ENCODE measurements at regions not wholly inside any gene's neighbourhood (a gene's known extent, or its start where the extent isn't known, plus 50 kb on each side); places are given as distances from the start of the nearest gene placed in this dataset.
A peak's percentile ranks its signal among the peaks of the same experiment; 100 is the strongest.

DNA sequence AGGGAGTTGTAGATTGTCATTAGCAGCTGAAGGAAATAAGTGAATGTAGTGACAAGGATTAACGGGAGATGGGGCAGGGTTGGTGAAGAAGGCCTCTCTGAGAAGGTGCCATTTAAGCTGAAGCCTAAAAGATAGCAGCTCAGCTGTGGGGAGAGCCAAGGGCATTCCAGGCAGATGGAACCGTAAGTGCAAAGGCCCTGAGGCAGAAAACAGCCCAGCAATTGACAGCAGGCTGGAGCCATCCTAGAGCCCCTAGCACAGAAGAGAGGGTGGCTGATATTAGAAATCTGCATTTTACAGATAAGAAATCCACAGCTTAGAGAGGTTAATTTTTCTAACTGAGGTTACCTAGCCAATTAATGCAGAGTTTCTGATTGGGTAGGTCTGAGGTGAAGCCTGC is 374.5 kb upstream of the PROK2 start:
- no peak for DNase-seq

DNA sequence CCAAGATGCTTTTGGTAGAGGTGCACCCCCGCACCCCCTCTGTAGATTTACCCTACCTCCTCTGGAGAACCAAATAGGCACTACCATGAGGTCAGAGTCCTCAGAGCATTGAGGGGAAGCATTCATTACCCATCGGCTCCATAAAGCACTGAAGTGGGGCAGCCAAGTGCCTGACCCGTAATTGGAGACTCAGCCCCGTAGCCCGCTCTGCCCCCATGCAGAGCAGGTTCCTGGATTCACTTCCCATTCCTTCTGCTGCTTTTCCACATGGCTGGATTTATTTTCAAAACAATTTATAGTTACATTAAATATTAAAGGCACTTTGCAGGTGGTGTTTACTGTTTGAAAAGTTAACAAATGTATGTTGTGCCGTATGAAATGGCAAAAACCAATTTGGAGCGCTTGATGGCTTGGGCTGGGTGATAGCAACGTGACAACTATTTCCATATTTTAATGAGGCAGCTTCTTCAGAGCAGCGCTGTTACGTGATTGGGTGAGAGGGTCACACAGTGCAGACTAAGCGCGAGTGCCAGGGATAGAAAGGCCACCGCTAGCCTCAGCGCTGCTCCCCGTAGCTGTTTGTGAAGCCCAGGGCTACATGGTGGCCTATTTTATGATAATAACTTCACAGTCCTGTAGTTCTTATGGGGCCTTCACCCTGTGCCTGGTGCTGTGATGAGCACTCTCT is 373.8 kb upstream of the PROK2 start:
- DNase-seq: peak; percentile 66 to 83

DNA sequence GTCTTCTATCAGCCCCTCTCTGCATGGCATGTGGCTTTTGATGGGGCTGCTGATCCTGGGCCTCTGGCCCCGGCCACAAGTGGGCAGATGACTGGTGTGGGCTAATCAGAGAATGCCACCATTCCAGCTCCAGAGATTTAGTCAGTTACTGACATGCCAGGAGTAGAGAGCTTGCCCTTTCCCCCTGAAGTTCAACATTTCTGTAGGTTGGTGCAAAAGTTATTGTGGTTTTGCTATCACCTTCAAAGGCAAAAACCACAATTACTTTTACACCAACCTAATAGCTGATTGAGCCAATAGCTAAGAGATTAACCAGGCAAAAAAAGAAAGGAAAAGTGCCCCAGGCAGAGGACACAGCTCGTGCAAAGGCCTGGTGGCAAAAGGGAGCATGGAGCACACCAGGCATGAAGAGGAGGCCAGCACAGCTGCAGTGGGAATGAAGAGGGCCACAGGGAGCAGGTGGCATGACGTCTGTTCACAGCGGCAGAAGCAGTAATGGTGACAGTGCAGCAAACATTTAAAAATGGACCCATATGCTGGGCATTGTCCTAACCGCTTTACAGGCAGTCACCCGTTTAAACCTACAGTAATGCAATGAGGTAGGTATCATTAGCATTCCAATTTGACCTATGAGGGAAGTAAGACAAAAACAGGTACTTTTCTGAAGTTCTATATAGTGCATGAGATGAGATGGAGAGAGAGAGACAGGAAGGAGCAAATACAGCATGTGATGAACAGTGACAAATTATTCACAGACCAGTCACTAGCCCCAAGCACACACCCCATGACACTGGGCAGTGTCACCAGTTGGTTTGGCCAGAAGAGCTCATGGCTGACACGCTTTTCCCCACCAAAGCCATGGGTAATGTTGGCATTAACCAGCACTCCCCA is 373.0 kb upstream of the PROK2 start:
- DNase-seq: peak; percentile 72 to 77

DNA sequence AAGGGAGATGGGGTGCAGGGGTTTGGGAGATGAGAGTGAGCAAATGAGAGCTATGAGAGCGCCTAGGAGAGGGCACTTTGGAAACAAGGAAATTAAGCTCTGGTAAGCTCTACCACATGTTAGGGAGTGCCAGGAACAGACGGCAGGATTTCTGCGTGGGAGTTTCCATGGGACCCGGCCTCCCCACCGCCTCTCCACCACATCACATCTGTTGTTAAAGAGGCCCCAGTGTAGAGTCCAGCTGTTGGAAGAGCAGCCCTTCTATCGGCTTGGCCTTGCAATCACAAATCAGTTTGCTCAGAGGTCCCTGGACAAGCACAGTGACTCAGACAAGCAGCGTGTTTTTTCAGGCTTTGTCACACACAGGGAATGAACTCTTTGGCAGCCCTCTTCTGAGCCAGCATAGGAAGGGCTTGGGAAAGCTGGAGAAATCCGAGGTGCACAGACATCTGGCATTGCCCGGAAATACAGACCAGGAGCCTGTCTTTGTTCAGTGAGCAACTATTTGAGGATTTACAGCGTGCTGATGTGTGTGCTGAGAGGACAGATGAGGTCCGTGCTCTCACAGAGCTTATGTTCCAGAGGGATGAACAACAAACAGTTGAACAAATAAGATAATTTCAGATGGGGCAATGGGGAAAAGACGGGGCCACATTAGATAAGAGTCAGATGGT is 370.6 kb upstream of the PROK2 start:
- peak; percentile 75 to 76 for DNase-seq

DNA sequence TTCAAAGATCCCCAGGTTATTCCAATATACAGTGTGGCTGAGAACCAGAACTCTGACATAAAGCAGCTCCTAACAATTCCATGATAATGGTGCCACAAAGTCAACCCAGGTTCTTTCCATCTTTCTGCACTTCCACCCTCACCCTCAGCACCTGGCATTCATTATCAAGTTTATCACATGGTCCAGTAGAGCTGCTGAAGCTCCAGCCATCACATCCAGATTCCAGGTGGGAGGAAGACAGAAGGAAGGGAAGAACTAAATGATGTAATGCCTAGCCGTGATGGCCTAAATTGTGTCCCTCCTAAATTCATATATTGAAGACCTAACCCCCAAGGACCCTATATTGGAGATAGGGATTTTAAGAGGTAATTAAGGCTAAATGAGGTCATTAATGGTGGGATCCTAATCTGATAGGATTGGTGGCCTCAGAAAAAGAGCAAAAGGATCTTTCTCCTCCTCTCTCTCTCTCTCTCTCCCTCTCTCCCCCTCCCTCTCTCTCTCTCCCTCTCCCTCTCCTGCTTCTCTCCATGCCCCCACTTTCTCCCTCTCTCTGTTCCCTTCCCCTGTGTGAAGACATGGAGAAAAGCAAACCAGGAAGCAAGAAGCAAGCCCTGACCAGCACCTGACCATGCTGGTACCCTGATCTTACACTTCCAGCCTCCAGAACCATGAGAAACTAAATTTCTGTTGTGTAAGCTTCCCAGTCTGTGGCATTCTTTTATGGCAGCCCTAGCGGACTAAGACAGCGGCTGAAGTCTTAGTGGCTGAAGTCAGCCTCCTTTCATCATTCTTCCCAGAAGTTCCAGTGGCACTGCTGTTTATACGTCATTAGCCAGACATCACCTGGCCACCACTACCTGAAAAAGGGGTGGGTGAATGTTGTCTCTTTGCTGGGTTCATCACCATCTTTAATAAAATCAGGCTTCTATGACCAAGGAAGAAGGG is 369.7 kb upstream of the PROK2 start:
- DNase-seq: no peak

DNA sequence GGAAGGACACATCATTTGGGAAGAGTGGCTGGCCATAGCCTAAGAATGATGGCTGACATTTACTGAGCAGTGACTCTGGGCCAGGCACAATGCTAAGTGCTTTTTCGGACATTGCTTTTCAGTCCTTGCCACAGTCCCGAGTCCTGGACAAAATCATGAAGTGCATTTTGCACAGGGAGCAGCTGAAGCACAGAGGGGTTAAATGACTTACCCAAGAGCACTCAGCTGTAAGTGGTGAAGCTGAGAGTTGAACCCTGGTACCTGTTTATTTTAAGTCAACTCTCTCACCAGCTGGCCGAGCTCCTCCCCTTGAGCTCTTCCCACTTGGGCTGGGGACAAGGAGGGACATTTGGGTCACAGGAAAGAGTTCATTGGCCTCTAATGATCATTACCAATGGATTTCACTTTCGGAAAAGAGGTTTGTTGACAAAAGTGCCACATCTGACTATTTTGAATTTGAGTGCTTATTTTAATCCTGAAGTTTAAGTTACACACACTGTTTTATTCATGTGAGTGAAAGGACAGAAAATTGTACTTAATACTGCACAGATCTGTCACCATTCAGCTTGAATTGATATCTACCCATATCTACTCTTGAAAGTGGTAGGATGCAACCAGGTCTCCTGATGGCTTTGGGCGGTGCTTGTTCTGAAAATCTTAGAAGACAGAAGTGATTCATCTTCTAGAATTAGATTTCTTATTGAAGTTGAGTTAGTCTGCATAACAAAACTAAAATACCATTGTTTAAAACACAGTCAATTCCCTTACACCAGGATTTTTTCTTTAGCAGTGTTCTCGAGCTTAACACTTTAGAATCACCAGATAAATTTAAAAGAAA is 368.7 kb upstream of the PROK2 start:
- DNase-seq: peak in 1 of 2 experiments; percentile 7

DNA sequence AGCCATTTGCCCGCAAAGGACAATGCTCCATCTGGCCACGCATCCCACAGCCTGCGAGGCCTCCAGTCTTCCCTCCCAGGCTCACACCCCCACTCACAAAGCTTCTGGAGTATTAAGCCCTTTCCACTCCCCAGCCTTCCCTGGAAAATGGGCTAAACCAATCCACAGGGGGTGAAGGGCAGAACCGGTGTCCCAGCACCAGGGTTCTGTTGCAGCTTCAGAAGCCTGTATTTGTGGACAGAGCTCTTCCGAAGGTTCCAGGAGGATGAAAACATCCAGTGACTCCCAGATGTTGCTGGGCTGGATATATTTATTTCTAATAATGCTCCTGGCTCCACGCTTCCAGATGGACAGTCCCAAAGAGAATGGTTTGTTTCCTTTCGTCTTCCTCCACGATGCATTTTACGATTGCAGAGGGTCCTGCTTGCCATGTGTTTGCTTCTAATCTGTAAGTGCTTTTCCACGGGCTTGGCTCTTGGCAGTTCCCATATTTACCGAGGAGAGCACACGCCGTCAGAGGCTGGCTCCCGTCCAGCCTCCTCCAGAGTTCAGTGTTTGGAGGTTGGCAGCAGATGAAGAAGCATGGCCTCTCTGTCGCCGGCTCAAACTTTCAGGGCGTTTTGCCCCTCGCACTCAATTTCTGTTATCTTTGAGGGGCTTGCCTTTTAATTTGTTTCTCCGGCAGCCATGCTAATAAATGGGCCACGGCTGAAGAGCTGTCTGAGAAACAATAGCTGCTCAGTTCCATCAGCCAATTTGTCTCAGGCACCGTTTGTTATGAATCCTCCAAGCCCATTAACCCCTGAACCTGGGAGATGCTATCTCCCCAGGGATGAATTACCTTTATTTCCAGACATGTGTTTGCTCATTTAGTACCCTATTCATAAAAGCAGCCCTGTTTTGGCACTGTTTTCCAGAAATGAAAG is 367.9 kb upstream of the PROK2 start:
- peak; percentile 84 to 85 for DNase-seq

DNA sequence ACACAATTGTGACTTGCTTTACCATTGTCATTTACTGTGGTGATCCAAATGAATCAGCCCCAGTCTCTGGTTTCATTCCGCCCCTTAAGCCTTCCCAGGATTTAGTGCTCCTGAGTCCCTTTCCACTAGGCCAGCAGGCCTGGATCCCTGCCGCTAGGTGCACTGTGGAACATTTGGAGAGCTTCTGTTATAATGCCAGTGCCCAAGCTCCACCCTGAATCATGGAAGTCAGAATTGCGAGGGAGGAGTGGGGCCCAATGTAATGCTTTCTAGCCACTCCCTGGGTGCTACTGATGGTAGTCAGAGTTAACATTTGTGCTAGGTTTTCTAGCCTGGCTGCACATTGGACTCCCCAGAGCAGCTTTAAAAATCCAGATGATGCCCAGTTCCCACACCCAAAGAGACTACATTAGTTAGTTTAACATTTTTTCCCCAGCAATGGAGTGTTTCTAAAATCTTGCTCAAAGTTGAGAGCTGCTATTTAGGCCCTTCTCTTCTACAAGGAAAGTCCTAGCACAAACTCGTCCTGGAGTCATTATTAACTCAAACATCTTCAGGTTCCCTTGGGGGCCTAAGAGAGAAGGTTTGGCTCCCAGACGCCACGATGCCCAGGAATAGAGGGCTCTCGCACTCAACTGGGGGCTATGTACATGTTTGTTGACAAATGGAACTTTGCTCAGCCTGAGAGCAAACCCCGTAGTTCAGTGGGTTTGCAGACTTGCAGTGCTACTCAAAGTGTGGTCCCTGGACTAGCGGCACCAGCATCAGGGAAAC is 366.7 kb upstream of the PROK2 start:
- no peak for DNase-seq

DNA sequence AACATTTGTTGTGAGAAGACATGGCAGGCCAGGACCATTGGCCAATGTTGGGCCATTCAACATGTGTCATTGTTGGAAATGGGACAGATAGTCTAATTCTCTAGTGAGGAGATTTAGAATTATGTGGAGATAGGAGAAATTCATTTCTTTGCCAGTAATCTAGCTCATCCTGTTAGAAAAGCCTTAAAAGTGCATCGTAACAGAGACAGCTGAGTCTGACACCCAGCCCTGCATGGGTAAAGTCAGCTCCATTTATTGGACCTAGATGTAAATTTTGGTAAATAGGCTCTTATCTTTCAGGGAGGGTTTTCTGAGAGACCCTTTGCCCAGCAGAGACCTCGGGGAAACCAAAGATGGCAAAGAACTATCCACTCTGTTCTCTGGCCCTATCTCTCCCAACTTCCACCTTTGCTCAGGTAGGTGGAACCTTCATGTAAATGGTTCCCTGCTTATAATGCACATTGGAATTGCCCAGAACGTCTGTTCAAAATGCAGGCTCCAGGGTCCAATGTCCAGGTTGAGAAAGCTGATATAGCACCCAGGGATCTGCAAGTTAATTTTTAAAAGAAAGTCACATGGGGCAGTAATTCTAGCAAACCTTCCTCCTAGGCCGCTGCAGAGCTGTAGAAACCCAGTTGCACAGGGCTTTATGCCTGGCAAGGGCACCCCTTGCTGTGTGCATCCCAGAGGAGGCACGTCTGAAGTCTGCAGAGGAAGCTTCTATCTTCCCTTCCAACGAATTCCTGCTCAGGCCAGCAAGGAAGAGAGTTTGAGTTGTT is 365.9 kb upstream of the PROK2 start:
- no peak for DNase-seq

DNA sequence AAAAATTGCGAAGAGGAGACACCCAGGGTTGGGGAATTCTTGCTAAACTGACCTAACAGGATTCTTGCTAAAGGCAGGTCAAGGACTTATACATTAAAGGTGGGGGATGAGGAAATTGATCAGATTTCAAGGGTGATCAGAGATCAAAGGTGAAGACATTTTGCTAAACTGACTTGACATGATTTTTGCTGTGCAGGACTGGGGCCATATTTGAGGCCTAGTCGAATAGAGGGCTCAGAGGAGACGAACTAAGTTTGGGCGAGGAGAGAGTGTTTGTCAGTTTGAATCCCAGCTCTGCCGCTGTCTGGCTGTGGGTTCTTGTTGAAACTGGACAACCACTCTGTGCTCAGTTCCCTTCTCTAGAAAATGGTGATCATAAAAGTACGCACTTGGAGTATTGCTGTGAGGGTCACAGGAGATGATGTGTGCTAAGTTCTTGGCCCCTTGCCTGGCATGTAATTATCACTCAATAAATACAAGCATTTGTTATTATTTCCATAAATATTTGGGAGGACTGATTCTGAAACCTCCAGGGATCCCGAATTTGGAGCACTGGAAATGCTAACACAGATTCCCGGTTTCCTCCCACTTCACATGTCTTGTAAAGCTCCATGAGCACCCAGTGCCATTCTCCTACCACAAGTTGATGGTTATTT is 364.8 kb upstream of the PROK2 start:
- DNase-seq: no peak

DNA sequence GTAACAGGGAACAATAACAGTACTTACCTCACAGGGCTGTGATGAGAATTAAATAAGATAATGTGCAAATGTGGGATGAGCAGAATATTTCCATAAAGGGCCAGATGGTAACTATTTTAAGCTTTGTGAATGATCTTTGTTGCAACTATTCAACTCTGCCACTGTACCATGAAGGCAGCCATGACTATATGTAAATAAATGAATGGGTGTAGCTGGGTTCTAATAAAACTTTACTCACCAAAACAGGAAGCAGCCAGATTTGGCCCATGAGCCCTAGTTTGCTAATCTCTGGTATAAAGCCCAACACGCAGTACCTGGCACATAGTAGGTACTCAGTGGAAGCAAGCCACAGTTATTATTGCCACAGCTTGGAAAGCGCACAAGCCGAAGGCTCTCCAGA is 362.7 kb upstream of the PROK2 start:
- no peak for DNase-seq

DNA sequence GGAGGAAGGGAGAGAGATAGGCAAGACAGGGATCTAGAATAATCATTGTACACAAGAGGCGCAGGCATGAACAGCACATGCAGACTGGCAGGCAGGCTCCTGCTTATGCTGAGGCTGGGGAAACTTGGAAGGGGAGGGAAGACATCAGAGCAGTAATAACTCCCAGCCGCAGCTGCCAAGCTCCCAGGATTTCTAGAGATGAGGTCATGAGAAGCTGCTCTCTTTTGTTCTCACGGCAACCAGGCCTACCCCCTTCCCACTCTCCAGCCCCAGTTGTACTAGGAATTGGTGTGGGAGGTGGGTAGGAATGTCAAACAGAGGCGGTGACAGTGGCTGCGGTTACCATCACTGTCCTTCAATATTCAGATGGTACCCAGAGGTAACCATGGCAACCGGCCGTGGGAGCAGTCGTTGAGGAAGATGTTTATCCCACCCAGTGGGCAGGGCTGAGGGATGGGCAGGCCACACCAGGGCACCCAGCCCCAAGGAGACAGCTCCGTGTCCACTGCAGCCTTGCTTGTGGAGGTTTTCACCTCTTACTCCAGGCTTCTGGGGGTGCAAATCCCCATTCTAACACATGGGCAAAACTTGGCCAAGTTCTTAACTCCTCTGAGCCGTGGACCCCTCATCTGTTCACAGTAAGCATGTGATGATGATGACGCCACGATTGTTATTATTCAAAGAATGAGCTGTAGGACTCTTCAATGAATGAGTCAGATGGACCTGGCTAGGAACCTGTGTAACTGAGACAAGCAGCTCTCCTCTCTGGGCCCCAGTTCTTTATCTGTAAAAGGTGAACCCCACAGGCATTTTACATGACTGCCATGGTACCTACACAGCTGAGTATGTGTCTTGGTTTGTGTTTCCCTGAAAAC is 360.8 kb upstream of the PROK2 start:
- DNase-seq: peak in 1 of 2 experiments; percentile 6

DNA sequence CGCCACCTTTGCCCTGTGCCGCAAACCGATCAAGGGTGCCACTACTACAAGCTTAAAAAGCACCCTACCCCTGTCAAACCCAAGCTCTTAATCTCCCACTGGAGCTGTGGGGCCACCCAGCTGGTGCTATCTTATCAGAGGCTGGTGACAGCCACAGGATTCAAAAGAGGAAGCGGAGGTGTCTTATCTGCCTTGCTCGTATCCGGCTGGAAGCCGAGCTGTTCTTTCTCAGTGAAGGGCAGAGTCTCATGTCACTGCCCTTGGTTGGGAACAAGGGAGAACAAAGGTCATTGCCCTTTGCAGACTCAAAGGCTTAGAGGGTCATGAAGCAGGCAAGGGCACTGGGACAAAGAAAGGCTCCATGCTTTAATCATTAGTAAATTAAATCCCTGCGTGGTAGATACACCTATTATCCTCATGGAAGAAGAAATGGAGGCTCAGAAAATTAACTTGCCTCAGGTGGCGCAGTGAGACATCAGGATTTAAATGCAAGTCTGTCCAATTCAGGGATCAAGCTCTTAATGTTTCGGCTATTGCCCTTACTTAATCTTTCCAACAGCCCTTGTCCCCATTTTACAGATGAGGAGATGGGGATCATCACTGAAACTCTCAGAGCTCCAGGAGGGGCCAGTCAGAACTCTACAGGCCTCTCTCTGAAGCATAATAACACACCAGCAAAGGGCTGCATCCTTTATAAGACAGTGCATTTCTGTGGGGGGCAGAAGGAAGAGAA is 360.0 kb upstream of the PROK2 start:
- DNase-seq: no peak

DNA sequence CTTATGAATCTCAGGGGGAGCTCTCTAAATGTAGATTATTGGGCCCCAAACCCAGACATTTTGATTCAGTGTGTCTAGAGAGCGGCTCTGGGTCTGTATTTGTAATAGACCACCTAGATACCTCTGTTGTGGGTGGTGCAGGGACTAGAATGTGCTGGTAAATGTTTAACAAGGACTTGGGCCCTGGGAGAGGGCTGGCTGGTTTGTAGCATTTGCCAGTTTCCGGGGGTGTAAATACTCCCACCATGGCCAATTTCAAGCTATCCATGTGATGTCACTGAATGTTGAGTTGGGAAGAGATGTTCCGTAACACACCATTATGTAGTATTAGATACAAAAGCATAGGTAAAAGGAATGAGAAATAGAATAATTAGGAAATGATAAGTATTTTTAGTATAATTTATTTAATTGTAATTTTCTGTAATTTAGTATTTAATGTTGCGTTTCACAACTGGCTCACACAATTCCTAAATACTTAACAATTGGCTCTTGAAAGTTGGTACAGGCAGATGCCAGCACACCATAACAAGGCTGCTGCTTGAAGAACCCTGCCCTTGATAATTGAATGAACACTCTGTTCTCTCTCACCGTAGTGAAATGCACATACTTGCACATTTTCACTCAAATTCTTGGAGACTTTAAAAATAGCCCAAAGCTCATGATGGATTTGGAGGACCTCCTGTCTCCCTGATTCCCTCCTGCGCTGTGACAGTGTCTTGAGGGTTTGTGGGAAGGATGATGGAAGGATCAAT is 359.2 kb upstream of the PROK2 start:
- DNase-seq: no peak

DNA sequence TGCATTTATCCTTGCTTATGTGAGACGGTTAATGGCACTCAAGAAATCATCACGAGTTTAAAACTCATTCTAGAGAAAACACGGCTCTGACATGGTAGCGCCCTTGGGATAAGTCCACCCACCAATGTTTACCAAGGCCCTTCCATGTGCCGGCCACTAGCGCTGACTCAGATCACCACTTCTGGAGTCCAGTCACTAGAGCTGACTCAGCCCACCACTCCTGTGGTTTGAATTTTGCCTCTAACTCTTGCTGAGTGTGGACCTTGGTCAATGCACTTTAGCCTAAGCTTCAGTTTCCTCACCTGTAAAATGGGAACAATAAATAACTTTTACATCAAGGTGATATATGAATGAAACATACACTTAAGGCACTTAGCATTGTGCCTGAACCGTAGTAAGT is 358.4 kb upstream of the PROK2 start:
- DNase-seq: no peak

DNA sequence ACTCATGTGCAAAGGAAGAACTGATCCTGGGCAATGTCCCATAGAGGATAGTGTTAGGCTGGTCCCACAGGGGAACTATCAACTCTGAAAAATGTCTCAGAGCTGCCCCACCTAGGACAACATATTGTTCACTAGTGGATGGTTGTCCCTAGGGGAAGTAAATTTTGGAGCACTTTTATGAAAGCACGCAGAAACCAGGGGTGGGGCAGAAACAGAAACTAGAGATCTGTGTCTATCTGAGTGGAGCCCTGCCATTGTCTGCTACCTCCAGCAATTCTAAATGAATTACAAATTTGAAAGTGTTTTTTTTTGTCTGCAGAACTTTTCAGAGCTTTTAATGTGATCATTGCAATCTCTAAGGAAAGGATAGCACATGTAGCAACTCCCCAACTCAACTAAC is 357.1 kb upstream of the PROK2 start:
- no peak for DNase-seq

Measured in SHP77 (cell line).